ENCODE measurements at regions not wholly inside any gene's neighbourhood (a gene's known extent, or its start where the extent isn't known, plus 50 kb on each side); places are given as distances from the start of the nearest gene placed in this dataset.

DNA sequence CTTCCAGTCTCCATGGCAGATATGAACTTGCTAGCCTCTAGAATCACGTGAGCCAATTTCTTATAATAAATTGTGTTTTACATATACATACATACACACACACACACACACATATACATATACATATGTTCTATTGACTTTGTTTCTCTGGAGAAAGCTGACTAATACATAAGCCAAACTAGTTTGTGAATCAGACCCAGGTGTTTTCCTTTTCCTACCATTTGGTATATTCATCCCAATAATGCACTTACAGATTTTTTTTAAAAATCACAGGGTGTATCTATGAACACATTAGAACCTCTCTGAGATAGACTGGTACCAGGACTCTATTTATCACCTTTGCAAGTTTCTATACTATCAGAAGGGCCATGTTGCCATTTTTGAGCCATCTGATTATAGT, 122.9 kb upstream of the KCNH8 start:
- no peak overlapping the region for H3K4me3 ChIP-seq (ENCODE audit: low read depth, low read length)
- DNase-seq (ENCODE audit: low read depth): no peak
- TF ChIP-seq, protein P1, sequence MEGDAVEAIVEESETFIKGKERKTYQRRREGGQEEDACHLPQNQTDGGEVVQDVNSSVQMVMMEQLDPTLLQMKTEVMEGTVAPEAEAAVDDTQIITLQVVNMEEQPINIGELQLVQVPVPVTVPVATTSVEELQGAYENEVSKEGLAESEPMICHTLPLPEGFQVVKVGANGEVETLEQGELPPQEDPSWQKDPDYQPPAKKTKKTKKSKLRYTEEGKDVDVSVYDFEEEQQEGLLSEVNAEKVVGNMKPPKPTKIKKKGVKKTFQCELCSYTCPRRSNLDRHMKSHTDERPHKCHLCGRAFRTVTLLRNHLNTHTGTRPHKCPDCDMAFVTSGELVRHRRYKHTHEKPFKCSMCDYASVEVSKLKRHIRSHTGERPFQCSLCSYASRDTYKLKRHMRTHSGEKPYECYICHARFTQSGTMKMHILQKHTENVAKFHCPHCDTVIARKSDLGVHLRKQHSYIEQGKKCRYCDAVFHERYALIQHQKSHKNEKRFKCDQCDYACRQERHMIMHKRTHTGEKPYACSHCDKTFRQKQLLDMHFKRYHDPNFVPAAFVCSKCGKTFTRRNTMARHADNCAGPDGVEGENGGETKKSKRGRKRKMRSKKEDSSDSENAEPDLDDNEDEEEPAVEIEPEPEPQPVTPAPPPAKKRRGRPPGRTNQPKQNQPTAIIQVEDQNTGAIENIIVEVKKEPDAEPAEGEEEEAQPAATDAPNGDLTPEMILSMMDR (IDR thresholded peaks at IDR 0.05; ENCODE audit: control insufficient read depth, extremely low read depth, insufficient read depth): no peak

DNA sequence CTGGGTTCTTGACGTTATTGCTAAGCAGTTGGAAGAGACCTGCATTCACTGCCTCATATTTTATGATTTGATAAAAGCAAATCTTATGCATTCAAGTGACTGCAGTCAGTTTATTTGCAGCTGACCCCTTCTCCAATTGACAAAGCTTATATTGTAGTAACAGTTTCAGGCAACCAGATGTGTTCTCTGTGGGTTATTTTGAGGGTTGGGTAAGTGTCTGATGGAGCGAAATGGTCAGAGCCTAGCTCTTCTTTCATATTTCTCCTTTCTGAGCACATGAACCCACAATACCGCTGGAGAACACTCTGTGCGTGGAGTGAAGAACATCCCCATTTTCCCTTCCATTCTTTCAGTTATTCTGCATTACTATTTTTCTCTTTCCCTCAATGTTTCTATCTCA, 125.8 kb upstream of the KCNH8 start:
- DNase-seq (ENCODE audit: low read depth): no peak

DNA sequence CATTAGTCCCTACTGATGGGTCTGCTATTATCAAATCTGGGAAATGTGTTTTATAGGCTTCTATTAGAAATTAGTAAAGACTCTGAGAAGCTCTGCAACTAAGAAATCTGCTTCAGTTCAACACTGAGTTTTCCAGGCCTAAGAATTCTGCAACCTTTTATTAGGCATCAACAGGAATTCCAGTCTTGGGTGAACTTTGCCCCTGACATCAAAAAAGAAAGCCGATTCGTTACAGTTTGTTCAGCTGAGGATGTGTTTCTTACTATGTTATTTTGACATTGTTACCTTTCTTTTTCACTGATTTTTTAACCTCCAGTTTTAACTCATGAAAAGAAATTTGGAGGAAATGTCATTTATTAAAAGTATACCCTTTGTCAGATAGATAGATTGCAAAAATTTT, 131.5 kb upstream of the KCNH8 start:
- TF ChIP-seq, protein P1 (IDR thresholded peaks at IDR 0.05; ENCODE audit: control insufficient read depth, extremely low read depth, insufficient read depth): no peak
- DNase-seq (ENCODE audit: low read depth): no peak
- no peak overlapping the region for H3K4me3 ChIP-seq (ENCODE audit: low read depth, low read length)

More for the DNA sequence above, 125.8 kb upstream of the KCNH8 start:
- TF ChIP-seq, protein P1 (IDR thresholded peaks at IDR 0.05; ENCODE audit: control insufficient read depth, extremely low read depth, insufficient read depth): no peak
- no peak overlapping the region for H3K4me3 ChIP-seq (ENCODE audit: low read depth, low read length)

DNA sequence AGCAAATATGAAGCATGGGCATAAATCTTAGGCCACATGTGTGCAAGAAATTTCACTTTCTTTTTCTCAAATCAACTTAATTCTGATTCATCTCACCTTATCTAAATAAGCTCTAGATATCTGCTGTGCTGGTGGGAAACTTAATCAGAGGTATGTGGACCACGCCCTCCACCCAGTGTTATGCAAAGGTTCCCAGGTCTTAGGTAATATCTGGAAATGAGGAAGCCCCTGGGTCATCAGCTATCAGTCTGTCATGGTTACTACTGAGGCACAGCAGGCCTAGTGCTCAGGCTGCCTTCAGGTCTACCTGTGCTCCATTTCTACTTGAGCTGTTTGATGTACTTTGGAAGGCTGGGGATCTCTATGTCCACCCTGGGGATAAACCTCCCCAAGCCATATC, 134.4 kb upstream of the KCNH8 start:
- TF ChIP-seq, protein P1 (IDR thresholded peaks at IDR 0.05; ENCODE audit: control insufficient read depth, extremely low read depth, insufficient read depth): no peak
- no peak for DNase-seq (ENCODE audit: low read depth)
- no peak overlapping the region for H3K4me3 ChIP-seq (ENCODE audit: low read depth, low read length)

DNA sequence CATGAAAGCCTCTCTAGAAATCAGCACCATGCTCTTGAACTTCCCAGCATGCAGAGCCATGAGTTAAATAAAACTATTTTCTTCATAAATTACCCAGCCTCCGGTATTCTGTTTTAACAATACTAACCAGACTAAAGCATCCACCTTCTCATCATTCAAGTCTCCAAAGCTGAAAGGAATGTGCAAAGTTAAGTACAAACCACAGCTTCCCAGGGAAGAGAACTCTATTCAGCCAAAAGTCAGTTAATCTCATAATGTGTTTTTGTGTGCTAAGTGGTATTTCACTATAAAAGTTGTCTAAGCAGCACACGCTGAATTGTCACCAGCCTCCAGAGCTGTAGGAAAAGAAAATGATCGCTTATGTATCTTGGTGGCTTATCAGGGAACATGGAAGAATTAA, 135.5 kb upstream of the KCNH8 start:
- no peak overlapping the region for H3K4me3 ChIP-seq (ENCODE audit: low read depth, low read length)
- TF ChIP-seq, protein P1 (IDR thresholded peaks at IDR 0.05; ENCODE audit: control insufficient read depth, extremely low read depth, insufficient read depth): no peak
- DNase-seq (ENCODE audit: low read depth): no peak

DNA sequence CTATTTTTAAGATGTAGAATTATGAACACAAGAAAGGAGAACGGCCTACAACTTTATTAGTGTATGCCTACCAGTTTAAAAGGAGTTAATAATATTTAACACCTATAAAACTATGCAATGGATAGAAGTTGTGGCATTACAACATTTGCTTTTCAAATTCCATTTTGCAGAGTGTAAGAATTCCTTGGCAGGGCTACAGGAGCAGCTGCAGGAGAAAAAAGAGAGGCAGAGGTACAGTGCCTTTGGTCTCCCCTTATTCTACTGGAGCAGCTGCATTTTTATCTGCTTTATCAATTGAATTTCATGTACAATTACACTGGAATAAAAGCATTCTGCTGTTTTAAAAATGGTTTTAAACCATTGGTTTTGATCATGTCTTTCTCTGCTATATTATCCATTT, 145.7 kb upstream of the KCNH8 start:
- DNase-seq (ENCODE audit: low read depth): no peak
- no peak overlapping the region for H3K4me3 ChIP-seq (ENCODE audit: low read depth, low read length)
- TF ChIP-seq, protein P1 (IDR thresholded peaks at IDR 0.05; ENCODE audit: control insufficient read depth, extremely low read depth, insufficient read depth): no peak

DNA sequence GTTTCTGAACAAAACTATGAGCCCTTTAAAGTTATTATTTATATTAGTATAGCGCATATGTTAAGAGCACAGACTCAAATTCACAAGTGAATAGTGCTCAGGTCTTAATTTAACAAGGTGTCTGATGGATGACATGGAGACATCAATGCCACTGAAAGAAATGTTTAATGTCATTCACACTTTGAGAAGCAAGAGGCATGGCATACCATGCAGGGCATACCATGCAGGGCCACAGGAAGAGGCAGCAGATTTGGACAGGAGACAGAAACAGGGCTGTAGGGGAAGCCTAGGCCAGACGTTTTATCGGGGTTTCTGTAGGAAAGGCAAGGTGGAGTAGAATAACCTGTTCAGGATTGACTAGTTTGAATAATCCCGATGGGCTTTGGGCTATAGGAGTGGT, 150.2 kb upstream of the KCNH8 start:
- DNase-seq (ENCODE audit: low read depth): no peak
- H3K4me3 ChIP-seq (ENCODE audit: low read depth, low read length): no peak overlapping the region
- TF ChIP-seq, protein P1 (IDR thresholded peaks at IDR 0.05; ENCODE audit: control insufficient read depth, extremely low read depth, insufficient read depth): no peak

Measured in LNCaP clone FGC (cell line).